ENCODE measurements at regions not wholly inside any gene's neighbourhood (a gene's known extent, or its start where the extent isn't known, plus 50 kb on each side); places are given as distances from the start of the nearest gene placed in this dataset.

GRCh38 chr10:123603130-123603529 lies 63.0 kb upstream of the GPR26 start:
- Histone ChIP-seq H3K79me1 (replicated peaks; ENCODE audit: low read length, poor library complexity, severe bottlenecking) (no peaks in the 10 kb centered on the region), H3K23ac (ENCODE audit: low read length in 2 of 2) (no peak overlapping the region), H2BK15ac (ENCODE audit: low read depth, poor library complexity, severe bottlenecking) (no peak overlapping the region), H3K4me2 (ENCODE audit: low read length, poor library complexity, severe bottlenecking) (no peak overlapping the region), H2AFZ (ENCODE audit: low read depth, low read length) (no peak overlapping the region), H3K14ac (ENCODE audit: low read length in 2 of 2) (no peak overlapping the region), H3K9me3 (ENCODE audit: control insufficient read depth, low read length) (peaks cover 3% of the 10 kb centered on the region), H3K27ac (ENCODE audit: low read length, poor library complexity, severe bottlenecking) (no peak overlapping the region), H4K91ac (ENCODE audit: low read length) (no peak overlapping the region), H3K4me1 (ENCODE audit: control insufficient read depth, insufficient read depth, low read depth, low read length) (no peaks in the 10 kb centered on the region), H3K4ac (ENCODE audit: low read depth in 1 of 2, low read length in 2 of 2) (no peak overlapping the region), H3K9ac (ENCODE audit: low read length) (no peak overlapping the region), H3K27me3 (ENCODE audit: control insufficient read depth in 1 of 2, insufficient read depth in 1 of 2, low read length in 2 of 2) (peaks cover 0 to 41% of the 10 kb centered on the region in 2 experiments), H3K18ac (ENCODE audit: low read depth in 1 of 2, low read length in 2 of 2) (no peak overlapping the region), H2BK120ac (ENCODE audit: low read depth, low read length) (no peak overlapping the region), H4K8ac (ENCODE audit: low read length) (no peak overlapping the region), H3K4me3 (ENCODE audit: insufficient read depth in 1 of 2, low read depth in 1 of 2, low read length in 2 of 2) (no peak overlapping the region), H2BK12ac (ENCODE audit: low read length in 2 of 2) (no peak overlapping the region), H2AK5ac (ENCODE audit: low read length, severe bottlenecking) (no peak overlapping the region), H2BK5ac (ENCODE audit: low read depth, low read length, poor library complexity, severe bottlenecking) (no peak overlapping the region), H3K36me3 (ENCODE audit: control insufficient read depth in 1 of 2, insufficient read depth in 2 of 2, low read depth in 1 of 2, low read length in 2 of 2) (no peaks in the 10 kb centered on the region)
- WGBS, result 40% methylated on average over 4 of the region's 4 CpGs
- DNase-seq, result no peak

DNA sequence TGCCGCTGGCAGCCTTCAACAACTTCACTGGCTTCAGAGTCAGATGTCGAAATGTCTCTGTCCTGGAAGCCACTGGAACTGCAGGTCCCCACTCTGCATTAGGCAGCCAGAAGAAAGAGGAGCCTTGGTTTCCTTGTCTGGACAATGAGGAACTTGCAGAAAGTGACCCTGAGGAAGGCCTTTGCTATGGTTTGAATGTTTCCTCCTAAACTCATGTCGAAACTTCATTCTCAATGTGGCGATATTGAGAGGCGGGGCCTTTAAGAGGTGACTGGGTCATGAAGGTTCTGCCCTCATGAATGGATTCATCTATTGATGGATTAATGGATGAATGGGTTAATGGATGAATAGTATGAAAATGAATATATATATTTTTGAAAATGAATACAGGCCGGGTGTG lies 61.6 kb upstream of the GPR26 start:
- H2BK5ac ChIP-seq (ENCODE audit: low read depth, low read length, poor library complexity, severe bottlenecking), result no peak overlapping the region
- no peak overlapping the region for H4K91ac ChIP-seq (ENCODE audit: low read length)
- no peak overlapping the region for H3K18ac ChIP-seq (ENCODE audit: low read depth in 1 of 2, low read length in 2 of 2)
- H2AFZ ChIP-seq (ENCODE audit: low read depth, low read length), result no peak overlapping the region
- H3K23ac ChIP-seq (ENCODE audit: low read length in 2 of 2), result no peak overlapping the region
- no peak overlapping the region for H3K4me3 ChIP-seq (ENCODE audit: insufficient read depth in 1 of 2, low read depth in 1 of 2, low read length in 2 of 2)
- H2BK120ac ChIP-seq (ENCODE audit: low read depth, low read length), result no peak overlapping the region
- no peak overlapping the region for H3K4ac ChIP-seq (ENCODE audit: low read depth in 1 of 2, low read length in 2 of 2)
- H3K9me3 ChIP-seq (ENCODE audit: control insufficient read depth, low read length), result peaks cover 3% of the 10 kb centered on the region
- WGBS, result 62% methylated on average over 6 of the region's 6 CpGs
- no peak overlapping the region for H2BK15ac ChIP-seq (ENCODE audit: low read depth, poor library complexity, severe bottlenecking)
- H3K4me1 ChIP-seq (ENCODE audit: control insufficient read depth, insufficient read depth, low read depth, low read length), result no peaks in the 10 kb centered on the region
- H3K4me2 ChIP-seq (ENCODE audit: low read length, poor library complexity, severe bottlenecking), result no peak overlapping the region
- no peak overlapping the region for H3K9ac ChIP-seq (ENCODE audit: low read length)
- no peak overlapping the region for H3K27ac ChIP-seq (ENCODE audit: low read length, poor library complexity, severe bottlenecking)
- peaks cover 0 to 49% of the 10 kb centered on the region in 2 experiments for H3K27me3 ChIP-seq (ENCODE audit: control insufficient read depth in 1 of 2, insufficient read depth in 1 of 2, low read length in 2 of 2)
- no peaks in the 10 kb centered on the region for H3K36me3 ChIP-seq (ENCODE audit: control insufficient read depth in 1 of 2, insufficient read depth in 2 of 2, low read depth in 1 of 2, low read length in 2 of 2)
- DNase-seq, result no peak
- no peak overlapping the region for H3K14ac ChIP-seq (ENCODE audit: low read length in 2 of 2)
- H3K79me1 ChIP-seq (replicated peaks; ENCODE audit: low read length, poor library complexity, severe bottlenecking), result no peaks in the 10 kb centered on the region
- H4K8ac ChIP-seq (ENCODE audit: low read length), result no peak overlapping the region
- no peak overlapping the region for H2AK5ac ChIP-seq (ENCODE audit: low read length, severe bottlenecking)
- no peak overlapping the region for H2BK12ac ChIP-seq (ENCODE audit: low read length in 2 of 2)

DNA sequence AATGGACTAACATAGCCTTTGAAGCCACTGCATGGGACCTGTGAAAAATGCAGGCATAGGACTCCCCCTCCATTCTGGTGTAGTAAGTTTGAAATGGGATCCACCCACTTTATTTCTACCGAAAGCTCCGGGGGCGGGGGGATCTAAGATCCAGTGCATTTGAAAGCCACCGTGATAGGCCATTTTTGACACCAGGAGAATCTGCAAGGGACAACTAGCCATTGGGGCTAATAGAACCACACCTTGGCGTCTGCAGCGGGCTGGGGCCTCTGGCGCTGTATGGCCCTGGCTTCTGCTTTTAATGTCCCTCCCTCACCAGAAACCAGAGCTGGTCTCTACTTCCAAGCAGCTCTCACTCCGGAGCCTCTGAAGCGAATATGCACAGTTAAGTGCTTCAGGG lies 60.1 kb upstream of the GPR26 start:
- H3K27ac ChIP-seq (ENCODE audit: low read length, poor library complexity, severe bottlenecking), result no peak overlapping the region
- H3K23ac ChIP-seq (ENCODE audit: low read length in 2 of 2), result no peak overlapping the region
- no peaks in the 10 kb centered on the region for H3K36me3 ChIP-seq (ENCODE audit: control insufficient read depth in 1 of 2, insufficient read depth in 2 of 2, low read depth in 1 of 2, low read length in 2 of 2)
- H2BK15ac ChIP-seq (ENCODE audit: low read depth, poor library complexity, severe bottlenecking), result no peak overlapping the region
- H2BK12ac ChIP-seq (ENCODE audit: low read length in 2 of 2), result no peak overlapping the region
- H2AK5ac ChIP-seq (ENCODE audit: low read length, severe bottlenecking), result no peak overlapping the region
- no peak overlapping the region for H3K9ac ChIP-seq (ENCODE audit: low read length)
- H4K8ac ChIP-seq (ENCODE audit: low read length), result no peak overlapping the region
- DNase-seq, result no peak
- H2AFZ ChIP-seq (ENCODE audit: low read depth, low read length), result no peak overlapping the region
- no peaks in the 10 kb centered on the region for H3K4me1 ChIP-seq (ENCODE audit: control insufficient read depth, insufficient read depth, low read depth, low read length)
- H3K4me2 ChIP-seq (ENCODE audit: low read length, poor library complexity, severe bottlenecking), result no peak overlapping the region
- peaks cover 3% of the 10 kb centered on the region for H3K9me3 ChIP-seq (ENCODE audit: control insufficient read depth, low read length)
- H3K14ac ChIP-seq (ENCODE audit: low read length in 2 of 2), result no peak overlapping the region
- WGBS, result 71% methylated on average over 9 of the region's 9 CpGs
- no peak overlapping the region for H4K91ac ChIP-seq (ENCODE audit: low read length)
- no peak overlapping the region for H3K4ac ChIP-seq (ENCODE audit: low read depth in 1 of 2, low read length in 2 of 2)
- H3K79me1 ChIP-seq (replicated peaks; ENCODE audit: low read length, poor library complexity, severe bottlenecking), result no peaks in the 10 kb centered on the region
- H2BK5ac ChIP-seq (ENCODE audit: low read depth, low read length, poor library complexity, severe bottlenecking), result no peak overlapping the region
- H3K4me3 ChIP-seq (ENCODE audit: insufficient read depth in 1 of 2, low read depth in 1 of 2, low read length in 2 of 2), result no peak overlapping the region
- H3K18ac ChIP-seq (ENCODE audit: low read depth in 1 of 2, low read length in 2 of 2), result no peak overlapping the region
- peaks cover 0 to 48% of the 10 kb centered on the region in 2 experiments for H3K27me3 ChIP-seq (ENCODE audit: control insufficient read depth in 1 of 2, insufficient read depth in 1 of 2, low read length in 2 of 2)
- H2BK120ac ChIP-seq (ENCODE audit: low read depth, low read length), result no peak overlapping the region

- H3K18ac ChIP-seq (ENCODE audit: low read depth in 1 of 2, low read length in 2 of 2), result no peak overlapping the region
Measured at GRCh38 chr10:123606955-123607354, 59.2 kb upstream of the GPR26 start.

More at GRCh38 chr10:123606955-123607354, 59.2 kb upstream of the GPR26 start:
- Histone ChIP-seq H2BK15ac (ENCODE audit: low read depth, poor library complexity, severe bottlenecking) (no peak overlapping the region), H3K14ac (ENCODE audit: low read length in 2 of 2) (no peak overlapping the region), H2BK120ac (ENCODE audit: low read depth, low read length) (no peak overlapping the region), H3K36me3 (ENCODE audit: control insufficient read depth in 1 of 2, insufficient read depth in 2 of 2, low read depth in 1 of 2, low read length in 2 of 2) (no peaks in the 10 kb centered on the region), H3K4ac (ENCODE audit: low read depth in 1 of 2, low read length in 2 of 2) (no peak overlapping the region), H2AFZ (ENCODE audit: low read depth, low read length) (no peak overlapping the region), H3K4me3 (ENCODE audit: insufficient read depth in 1 of 2, low read depth in 1 of 2, low read length in 2 of 2) (no peak overlapping the region), H2AK5ac (ENCODE audit: low read length, severe bottlenecking) (no peak overlapping the region), H3K27ac (ENCODE audit: low read length, poor library complexity, severe bottlenecking) (no peak overlapping the region), H3K27me3 (ENCODE audit: control insufficient read depth in 1 of 2, insufficient read depth in 1 of 2, low read length in 2 of 2) (peaks cover 0 to 52% of the 10 kb centered on the region in 2 experiments), H3K9me3 (ENCODE audit: control insufficient read depth, low read length) (no peaks in the 10 kb centered on the region), H4K91ac (ENCODE audit: low read length) (no peak overlapping the region), H3K23ac (ENCODE audit: low read length in 2 of 2) (no peak overlapping the region), H3K4me1 (ENCODE audit: control insufficient read depth, insufficient read depth, low read depth, low read length) (no peaks in the 10 kb centered on the region), H3K9ac (ENCODE audit: low read length) (no peak overlapping the region), H2BK5ac (ENCODE audit: low read depth, low read length, poor library complexity, severe bottlenecking) (no peak overlapping the region), H3K79me1 (replicated peaks; ENCODE audit: low read length, poor library complexity, severe bottlenecking) (no peaks in the 10 kb centered on the region), H2BK12ac (ENCODE audit: low read length in 2 of 2) (no peak overlapping the region), H3K4me2 (ENCODE audit: low read length, poor library complexity, severe bottlenecking) (no peak overlapping the region), H4K8ac (ENCODE audit: low read length) (no peak overlapping the region)
- WGBS, result 33% methylated on average over 2 of the region's 3 CpGs
- DNase-seq, result no peak

Data from mesenchymal stem cell (in vitro differentiated cells and primary cell).